GM13977 (cell line): ENCODE measurements at regions not wholly inside any gene's neighbourhood (a gene's known extent, or its start where the extent isn't known, plus 50 kb on each side); places are given as distances from the start of the nearest gene placed in this dataset.

Experiments
- DNase-seq: peaks from one replicate; pipeline ENCODE4 v3.0.0; 2012; ENCODE audit warnings: low spot score
- CTCF ChIP-seq: IDR thresholded peaks from 2 replicates; pipeline ENCODE4 v1.5.1; 2012; ENCODE audit warnings: mild to moderate bottlenecking, control low read depth; ENCODE audit not compliant: insufficient read depth; ENCODE audit errors: extremely low read depth, missing control alignments
- in situ Hi-C: fragments of 300-500 bp; cut with MboI; formaldehyde crosslinking; loops from one replicate; pipeline ENCODE4 v1.12.0; 2022; ENCODE audit warnings: low sequenced_read_pairs, low pct_unique_long_range_greater_than_20kb, mixed read lengths, inconsistent platforms; ENCODE audit not compliant: unreplicated experiment

- in situ Hi-C loops, result no loop called here
- no peak for DNase-seq
- no peak for TF ChIP-seq CTCF
These were observed 445.0 kb downstream of the HACE1 start for GRCh38 chr6:104414723-104415122.

DNA sequence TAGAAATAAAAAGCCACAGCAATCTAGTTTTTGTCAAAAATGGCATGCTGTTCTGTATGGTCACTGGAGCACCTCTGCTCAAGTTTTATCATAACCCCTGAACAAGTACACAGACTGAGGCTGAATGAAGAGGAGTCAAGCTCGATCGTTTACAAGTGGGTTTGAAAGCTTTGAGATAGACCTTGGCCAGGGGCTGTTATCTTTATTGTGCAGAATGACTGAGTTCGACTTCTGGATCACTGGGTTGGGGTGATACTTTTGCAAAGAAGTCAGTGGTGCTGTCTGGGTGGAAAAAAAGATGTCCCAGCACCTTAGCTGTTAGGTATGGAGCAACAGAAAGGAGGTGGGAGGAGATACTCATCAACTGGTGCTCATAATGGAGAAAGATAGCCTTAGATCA, 446.0 kb downstream of the HACE1 start:
- DNase-seq, result no peak
- in situ Hi-C loops, result no loop called here
- TF ChIP-seq CTCF, result no peak

- in situ Hi-C loops, result no loop called here
These were observed 448.4 kb downstream of the HACE1 start for GRCh38 chr6:104411302-104411701.

DNA sequence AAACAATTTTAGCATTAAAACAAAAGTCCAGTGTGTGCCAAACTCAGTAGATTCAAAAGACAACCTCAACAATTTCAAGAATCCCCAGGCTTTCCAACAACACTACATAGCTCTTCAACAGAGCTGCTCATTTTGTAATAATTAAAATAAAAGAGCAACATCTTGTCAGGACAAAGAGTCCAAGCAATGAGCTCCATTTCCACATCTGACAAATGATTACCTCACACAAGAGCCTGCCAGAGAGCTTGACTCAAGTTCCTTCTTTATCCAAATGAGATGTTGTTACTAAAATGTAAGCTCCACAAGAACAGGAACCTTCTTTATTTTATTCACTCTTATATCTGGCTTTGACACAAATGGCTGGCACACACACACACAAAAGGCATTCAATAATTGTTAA, 449.8 kb downstream of the HACE1 start:
- no peak for TF ChIP-seq CTCF
- DNase-seq, result no peak
- in situ Hi-C loops, result no loop called here

More at GRCh38 chr6:104411302-104411701, 448.4 kb downstream of the HACE1 start:
- no peak for DNase-seq
- TF ChIP-seq CTCF, result no peak

- no peak for TF ChIP-seq CTCF
- no peak for DNase-seq
- in situ Hi-C loops, result no loop called here
These were observed 451.8 kb downstream of the HACE1 start for GRCh38 chr6:104407957-104408356.

DNA sequence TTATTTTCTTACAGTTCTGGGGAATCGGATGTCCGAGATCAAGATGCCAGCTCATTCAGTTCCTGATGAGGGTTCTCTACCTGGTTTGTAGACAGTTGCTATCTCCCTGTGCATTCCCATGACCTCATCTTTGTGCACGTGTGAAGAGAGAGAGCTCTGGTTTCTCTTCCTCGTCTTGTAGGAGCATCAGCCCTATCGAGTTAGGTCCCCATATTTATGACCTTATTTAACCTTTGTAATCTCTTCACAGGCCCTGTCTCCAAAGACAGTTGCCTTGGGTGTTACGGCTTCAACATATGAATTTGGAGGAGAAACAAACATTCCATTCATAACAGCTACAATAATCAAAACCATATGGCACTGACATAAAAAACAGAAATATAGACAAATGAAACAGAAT, 455.3 kb downstream of the HACE1 start:
- no peak for DNase-seq
- in situ Hi-C loops, result no loop called here
- TF ChIP-seq CTCF, result no peak

DNA sequence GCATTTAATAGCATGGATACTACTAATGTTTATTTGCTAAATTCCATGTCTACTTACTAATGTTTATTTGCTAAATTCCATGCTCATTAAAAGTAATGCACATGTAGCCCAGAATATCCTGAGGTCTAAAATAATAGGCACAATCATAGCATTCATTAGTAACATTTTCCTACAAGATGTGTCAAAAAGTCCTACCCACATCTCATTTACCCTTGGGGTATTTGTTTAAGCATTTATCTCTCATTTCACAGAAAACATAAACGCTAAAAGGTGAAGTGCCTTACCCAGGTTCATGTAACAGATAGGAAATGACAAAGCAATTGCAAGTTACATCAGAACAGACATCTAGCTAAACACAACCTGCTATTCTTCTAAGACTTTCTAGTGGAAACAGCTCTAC, 457.1 kb downstream of the HACE1 start:
- no peak for TF ChIP-seq CTCF
- DNase-seq, result no peak
- in situ Hi-C loops, result no loop called here
